TTC549 (cell line): ENCODE measurements at regions not wholly inside any gene's neighbourhood (a gene's known extent, or its start where the extent isn't known, plus 50 kb on each side); places are given as distances from the start of the nearest gene placed in this dataset.

Experiments used
- FAIRE-seq: peaks from 2 replicates; lab custom pipeline; 2012; peaks lifted over from hg19 to GRCh38; lab: Jason Lieb, UNC

GRCh38 chr4:186351668-186352194 is 85.7 kb downstream of the F11 start:
- no peak for FAIRE-seq

- FAIRE-seq: no peak
Observed at GRCh38 chr4:186348433-186348832, 82.4 kb downstream of the F11 start.

- FAIRE-seq: no peak
Observed at GRCh38 chr4:186347743-186348142, 81.8 kb downstream of the F11 start.

- no peak for FAIRE-seq
Observed at GRCh38 chr4:186345184-186345583, 79.2 kb downstream of the F11 start.

- FAIRE-seq: no peak
Observed at GRCh38 chr4:186342582-186342981, 76.6 kb downstream of the F11 start.

GRCh38 chr4:186341655-186342054 is 75.7 kb downstream of the F11 start:
- FAIRE-seq: no peak
